B cell (primary cell): ENCODE measurements at regions not wholly inside any gene's neighbourhood (a gene's known extent, or its start where the extent isn't known, plus 50 kb on each side); places are given as distances from the start of the nearest gene placed in this dataset.
"Not testable (repeated sequence)": the region's sequence is repeated elsewhere in the genome, so short reads cannot be mapped to it uniquely, and the experiment has no call there.

Experiments used
- ATAC-seq: fragments of 200-7000 bp; cut with Tn5 transposase; one replicate; pipeline ENCODE4 v1.10.0; 2021; ENCODE audit warnings: low read depth, mild to moderate bottlenecking, moderate number of reproducible peaks, moderate library complexity
- CTCF ChIA-PET: fragments of 350-600 bp; sonication (Branson Sonifier 250); formaldehyde crosslinking; loops from one replicate; lab custom pipeline; 2021; ENCODE audit warnings: antibody characterized with exemption, inconsistent platforms; lab: Charles Lee
- POLR2A ChIA-PET: fragments of 350-600 bp; sonication (Branson Sonifier 250); formaldehyde crosslinking; loops from one replicate; lab custom pipeline; 2021; ENCODE audit warnings: antibody characterized with exemption; lab: Charles Lee
- DNase-seq: peaks from one replicate; pipeline ENCODE4 v3.0.0; 2013
- H2AFZ ChIP-seq: 2 replicates; pipeline ENCODE4 v1.6.1; 2012; ENCODE audit warnings: mild to moderate bottlenecking, low read depth, low read length; ENCODE audit not compliant: insufficient read depth, poor library complexity, severe bottlenecking
- H3K27ac ChIP-seq, 2 donors: 1 replicate in 1 of 2; 2 replicates in 1 of 2; pipeline ENCODE4 v1.5.1; 2012 to 2013; ENCODE audit warnings: low read length in 2 of 2, mild to moderate bottlenecking in 2 of 2, moderate library complexity in 1 of 2
- H3K27me3 ChIP-seq, 4 experiments: fragments of 200-600 bp in 1 of 4; sonication (generic) in 1 of 4; replicated peaks in 1 of 4; 1 replicate in 2 of 4; 2 replicates in 2 of 4; pipeline versions ENCODE4 v1.6.1 to v1.7.0; 2013 to 2016; ENCODE audit warnings: low read length in 3 of 4, mild to moderate bottlenecking in 2 of 4, mixed read lengths in 1 of 4, moderate library complexity in 1 of 4; ENCODE audit not compliant: insufficient read depth in 4 of 4, control insufficient read depth in 3 of 4; ENCODE audit errors: control extremely low read depth in 1 of 4
- H3K36me3 ChIP-seq, 2 experiments: replicated peaks in 1 of 2; 1 replicate in 1 of 2; 2 replicates in 1 of 2; pipeline versions ENCODE4 v1.6.1 to v1.7.1; 2013; ENCODE audit warnings: low read length in 1 of 2; ENCODE audit not compliant: insufficient read depth in 2 of 2, control insufficient read depth in 1 of 2; ENCODE audit errors: control extremely low read depth in 1 of 2, extremely low read depth in 1 of 2
- H3K4me1 ChIP-seq, 2 donors: fragments of 200-600 bp in 1 of 2; sonication (generic) in 1 of 2; 1 replicate in 1 of 2; 2 replicates in 1 of 2; pipeline versions ENCODE4 v1.5.1 to v1.6.1; 2013 to 2017; ENCODE audit warnings: low read length in 2 of 2; ENCODE audit not compliant: control insufficient read depth in 2 of 2, insufficient read depth in 2 of 2
- H3K4me2 ChIP-seq: replicated peaks from 2 replicates; pipeline ENCODE3; 2012; ENCODE audit warnings: mild to moderate bottlenecking, low read depth, low read length; ENCODE audit not compliant: poor library complexity, severe bottlenecking
- H3K4me3 ChIP-seq, 5 experiments: fragments of 200-600 bp in 1 of 5; sonication (generic) in 1 of 5; 1 replicate in 3 of 5; 2 replicates in 2 of 5; pipeline versions ENCODE4 v1.5.1 to v1.7.0; 2011 to 2016; ENCODE audit warnings: low read length in 4 of 5, mild to moderate bottlenecking in 4 of 5, low read depth in 2 of 5, control low read depth in 1 of 5, moderate library complexity in 1 of 5; ENCODE audit not compliant: insufficient read depth in 1 of 5; ENCODE audit errors: control extremely low read depth in 1 of 5, extremely low read depth in 1 of 5
- H3K79me2 ChIP-seq: fragments of 200-600 bp; sonication (generic); one replicate; pipeline ENCODE4 v1.6.0; 2016; ENCODE audit warnings: low read length; ENCODE audit not compliant: control insufficient read depth, insufficient read depth
- H3K9ac ChIP-seq: fragments of 200-600 bp; sonication (generic); 2 replicates; pipeline ENCODE4 v1.6.1; 2017; ENCODE audit warnings: mild to moderate bottlenecking, low read length, moderate library complexity
- H3K9me3 ChIP-seq, 3 donors: one replicate each; pipeline versions ENCODE4 v1.6.1 to v1.7.1; 2013; ENCODE audit warnings: low read length in 2 of 3; ENCODE audit not compliant: control insufficient read depth in 2 of 3, insufficient read depth in 1 of 3; ENCODE audit errors: control extremely low read depth in 1 of 3
- H4K20me1 ChIP-seq: 2 replicates; pipeline ENCODE4 v1.6.0; 2012; ENCODE audit warnings: mild to moderate bottlenecking, low read length; ENCODE audit not compliant: insufficient read depth, control insufficient read depth, poor library complexity, severe bottlenecking
- H3K27ac Mint-ChIP-seq: one replicate; pipeline ENCODE4 v1.8.0; 2021; ENCODE audit warnings: mixed read lengths
- H3K27me3 Mint-ChIP-seq: one replicate; pipeline ENCODE4 v1.8.0; 2021; ENCODE audit warnings: mixed read lengths
- H3K4me1 Mint-ChIP-seq: one replicate; pipeline ENCODE4 v1.8.0; 2021; ENCODE audit warnings: mixed read lengths
- H3K4me3 Mint-ChIP-seq: one replicate; pipeline ENCODE4 v1.8.0; 2021; ENCODE audit warnings: mixed read lengths
- H3K9me3 Mint-ChIP-seq: one replicate; pipeline ENCODE4 v1.8.0; 2022; ENCODE audit warnings: mixed read lengths; ENCODE audit not compliant: insufficient read depth
- EZH2 ChIP-seq: IDR thresholded peaks from 2 replicates; pipeline ENCODE4 v1.6.1; 2012; ENCODE audit warnings: borderline replicate concordance, low read depth, mild to moderate bottlenecking, moderate library complexity, low read length; ENCODE audit not compliant: insufficient read depth, poor library complexity, severe bottlenecking
- whole genome bisulfite sequencing: methylation state at CpG from one replicate; pipeline ENCODE4 v1.1.5; 2013; ENCODE audit warnings: missing lambda C conversion rate; ENCODE audit not compliant: insufficient coverage; 5-methylcytosine and 5-hydroxymethylcytosine counted together
- intact Hi-C: fragments of 100-400 bp; cut with micrococcal nuclease; formaldehyde crosslinking; loops from one replicate; pipeline ENCODE4 v1.10.0; 2022
- TF ChIP-seq, protein P1 (sequence below): fragments of 200-600 bp; IDR thresholded peaks from one replicate; pipeline ENCODE4 v1.8.0; 2022; ENCODE audit warnings: antibody characterized with exemption, mild to moderate bottlenecking

DNA sequence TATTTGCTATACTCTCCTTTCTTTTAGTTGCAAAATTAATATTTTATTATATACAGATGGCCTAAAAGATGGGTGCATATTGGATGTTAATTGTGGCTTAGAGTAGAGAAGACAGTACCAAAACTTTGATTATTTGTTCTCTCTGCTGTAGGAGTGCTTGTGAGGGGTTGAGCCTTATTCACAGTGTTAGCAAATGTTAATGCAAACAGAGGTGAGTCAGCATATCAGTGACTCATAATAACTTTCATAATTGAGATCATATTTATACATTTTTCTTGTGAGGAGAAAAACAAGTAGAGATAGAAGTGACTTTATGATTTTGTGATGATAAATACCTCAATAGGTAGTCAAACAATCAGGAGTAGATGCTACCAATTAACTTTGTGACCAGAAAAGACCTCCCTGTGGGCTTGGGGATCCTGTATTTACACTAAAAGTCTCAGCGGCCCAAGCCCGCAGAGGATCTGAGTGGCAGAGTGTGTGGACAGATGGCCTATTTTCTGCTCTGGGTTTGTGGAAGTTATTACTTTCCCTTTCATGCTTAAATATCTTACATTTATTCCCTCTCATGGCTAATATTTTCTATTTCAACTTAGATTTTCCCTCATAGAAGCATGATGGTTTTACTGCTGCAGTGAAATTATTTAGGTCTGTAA, 226.5 kb downstream of the TAF11L14 start:
- no peak for DNase-seq
- H3K9me3 Mint-ChIP-seq: no peaks in the 10 kb centered on the region
- no peak overlapping the region for H2AFZ ChIP-seq
- H3K27me3 ChIP-seq: no peaks in the 10 kb centered on the region
- H3K4me3 Mint-ChIP-seq: no peak overlapping the region
- no peak overlapping the region for H3K27ac Mint-ChIP-seq
- CTCF ChIA-PET: no interaction called here
- no peaks in the 10 kb centered on the region for H3K36me3 ChIP-seq
- H3K4me1 Mint-ChIP-seq: no peaks in the 10 kb centered on the region
- no peak for ATAC-seq
- no peak overlapping the region for H3K27ac ChIP-seq
- H3K4me3 ChIP-seq: no peak overlapping the region
- H3K79me2 ChIP-seq: no peaks in the 10 kb centered on the region
- H3K9me3 ChIP-seq: peaks cover 0 to 3% (median 0%) of the 10 kb centered on the region in 3 donors
- H3K4me1 ChIP-seq: no peaks in the 10 kb centered on the region
- POLR2A ChIA-PET: no interaction called here
- peaks cover 4% of the 10 kb centered on the region for H3K27me3 Mint-ChIP-seq
- no peak for TF ChIP-seq EZH2
- TF ChIP-seq, protein P1, sequence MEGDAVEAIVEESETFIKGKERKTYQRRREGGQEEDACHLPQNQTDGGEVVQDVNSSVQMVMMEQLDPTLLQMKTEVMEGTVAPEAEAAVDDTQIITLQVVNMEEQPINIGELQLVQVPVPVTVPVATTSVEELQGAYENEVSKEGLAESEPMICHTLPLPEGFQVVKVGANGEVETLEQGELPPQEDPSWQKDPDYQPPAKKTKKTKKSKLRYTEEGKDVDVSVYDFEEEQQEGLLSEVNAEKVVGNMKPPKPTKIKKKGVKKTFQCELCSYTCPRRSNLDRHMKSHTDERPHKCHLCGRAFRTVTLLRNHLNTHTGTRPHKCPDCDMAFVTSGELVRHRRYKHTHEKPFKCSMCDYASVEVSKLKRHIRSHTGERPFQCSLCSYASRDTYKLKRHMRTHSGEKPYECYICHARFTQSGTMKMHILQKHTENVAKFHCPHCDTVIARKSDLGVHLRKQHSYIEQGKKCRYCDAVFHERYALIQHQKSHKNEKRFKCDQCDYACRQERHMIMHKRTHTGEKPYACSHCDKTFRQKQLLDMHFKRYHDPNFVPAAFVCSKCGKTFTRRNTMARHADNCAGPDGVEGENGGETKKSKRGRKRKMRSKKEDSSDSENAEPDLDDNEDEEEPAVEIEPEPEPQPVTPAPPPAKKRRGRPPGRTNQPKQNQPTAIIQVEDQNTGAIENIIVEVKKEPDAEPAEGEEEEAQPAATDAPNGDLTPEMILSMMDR: no peak
- H4K20me1 ChIP-seq: no peaks in the 10 kb centered on the region
- intact Hi-C loops: no loop called here
- no peak overlapping the region for H3K9ac ChIP-seq
- no CpG with 5 or more reads among the region's 2 CpGs for WGBS
- no peak overlapping the region for H3K4me2 ChIP-seq

DNA sequence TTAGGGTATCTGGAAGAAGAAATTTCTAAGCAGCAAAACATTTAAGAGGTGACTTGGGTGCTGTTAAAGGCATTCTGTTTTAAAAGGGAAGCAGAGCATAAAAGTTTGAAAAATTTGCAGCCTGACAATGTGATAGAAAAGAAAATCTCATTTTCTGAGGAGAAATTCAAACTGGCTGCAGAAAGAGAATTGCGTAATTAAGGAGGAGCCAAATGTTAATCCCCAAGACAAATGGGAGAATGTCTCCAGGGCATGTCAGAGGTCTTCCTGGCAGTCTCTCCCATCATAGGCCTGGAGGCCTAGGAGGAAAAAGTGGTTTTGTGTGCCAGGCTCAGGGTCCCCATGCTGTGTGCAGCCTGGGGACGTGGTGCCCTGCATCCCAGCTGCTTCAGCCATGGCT, 230.6 kb downstream of the TAF11L14 start:
- DNase-seq, CTCF ChIA-PET, H3K27me3 Mint-ChIP-seq, ATAC-seq, H3K27ac Mint-ChIP-seq, H3K27me3 ChIP-seq, H3K4me2 ChIP-seq, H3K9me3 ChIP-seq, intact Hi-C loops, H3K4me1 Mint-ChIP-seq, H3K79me2 ChIP-seq, H3K4me3 Mint-ChIP-seq, H3K4me1 ChIP-seq, H3K27ac ChIP-seq, H3K9ac ChIP-seq, H2AFZ ChIP-seq, H3K9me3 Mint-ChIP-seq, H3K36me3 ChIP-seq, H4K20me1 ChIP-seq, H3K4me3 ChIP-seq, POLR2A ChIA-PET: not testable (repeated sequence)
- WGBS: 48% methylated on average over 2 of the region's 2 CpGs

DNA sequence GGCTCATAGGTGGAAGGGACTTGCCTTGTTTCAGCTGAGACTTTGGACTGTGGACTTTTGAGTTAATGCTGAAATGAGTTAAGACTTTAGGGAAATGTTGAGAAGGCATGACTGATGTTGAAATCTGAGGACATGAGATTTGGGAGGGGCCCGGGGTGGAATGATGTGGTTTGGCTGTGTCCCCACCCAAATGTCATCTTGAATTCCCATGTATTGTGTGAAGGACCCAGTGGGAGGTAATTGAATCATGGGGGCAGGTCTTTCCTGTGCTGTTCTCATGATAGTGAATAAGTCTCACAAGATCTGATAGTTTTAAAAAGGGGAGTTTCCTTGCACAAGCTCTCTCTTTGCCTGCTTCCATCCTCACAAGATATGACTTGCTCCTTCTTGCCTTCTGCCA, 231.7 kb downstream of the TAF11L14 start:
- DNase-seq, H4K20me1 ChIP-seq, H3K27me3 ChIP-seq, H3K9me3 ChIP-seq, H3K27me3 Mint-ChIP-seq, CTCF ChIA-PET, H3K27ac ChIP-seq, ATAC-seq, H3K4me3 Mint-ChIP-seq, H3K9me3 Mint-ChIP-seq, intact Hi-C loops, H3K36me3 ChIP-seq, H2AFZ ChIP-seq, H3K4me2 ChIP-seq, H3K4me1 ChIP-seq, H3K9ac ChIP-seq, POLR2A ChIA-PET, H3K27ac Mint-ChIP-seq, H3K79me2 ChIP-seq, H3K4me1 Mint-ChIP-seq, H3K4me3 ChIP-seq: not testable (repeated sequence)
- 86% methylated on average over 1 of the region's 1 CpG for WGBS
